ENCODE measurements at regions not wholly inside any gene's neighbourhood (a gene's known extent, or its start where the extent isn't known, plus 50 kb on each side); places are given as distances from the start of the nearest gene placed in this dataset.

- TF ChIP-seq CTCF (IDR thresholded peaks at IDR 0.05) (no peak), CBX8 (IDR thresholded peaks at IDR 0.05) (no peak), CHD2 (IDR thresholded peaks at IDR 0.05; ENCODE audit: low read length, partially characterized antibody) (no peak), HOXB5 (CRISPR knock-in tag; IDR thresholded peaks at IDR 0.05) (no peak), EP300 (IDR thresholded peaks at IDR 0.05) (no peak), PHF8 (IDR thresholded peaks at IDR 0.05; ENCODE audit: borderline replicate concordance, low read depth) (no peak), RARB (CRISPR knock-in tag; IDR thresholded peaks at IDR 0.05) (no peak), POLR2AphosphoS2 (conservative IDR thresholded peaks at IDR 0.05; ENCODE audit: low read length) (no peak), MAZ (IDR thresholded peaks at IDR 0.05; ENCODE audit: borderline replicate concordance, low read depth, low read length) (no peak), RAD21 (conservative IDR thresholded peaks at IDR 0.05 in 1 of 2, IDR thresholded peaks at IDR 0.05 in 1 of 2) (no peak), RNF2 (IDR thresholded peaks at IDR 0.05; ENCODE audit: borderline replicate concordance, low read depth) (no peak)
Measured at GRCh38 chr15:34647569-34648293, 64.3 kb upstream of the GOLGA8B start.

Data from A549 (cell line).